ENCODE measurements at regions not wholly inside any gene's neighbourhood (a gene's known extent, or its start where the extent isn't known, plus 50 kb on each side); places are given as distances from the start of the nearest gene placed in this dataset.

GRCh38 chr13:50344717-50345116 is 329.5 kb downstream of the KCNRG start:
- H3K23me2 ChIP-seq (ENCODE audit: insufficient read length, low read depth, low read length, poor library complexity, severe bottlenecking), result no peaks in the 10 kb centered on the region
- Mint-ChIP-seq H3K27ac (no peak overlapping the region; a peak in 1 of 7 replicates), H3K9me3 (no peaks in the 10 kb centered on the region), H3K36me3 (ENCODE audit: insufficient read depth in 1 of 3, low read depth in 3 of 3) (no peaks in the 10 kb centered on the region; a peak in 1 of 7 replicates), H3K27me3 (ENCODE audit: low read depth) (peaks cover 4% of the 10 kb centered on the region), H3K4me3 (no peak overlapping the region), H3K4me1 (peaks cover 30 to 38% of the 10 kb centered on the region in 2 experiments)
- no peaks in the 10 kb centered on the region for H3K27me3 ChIP-seq (ENCODE audit: insufficient read depth, low read length)
- H3K14ac ChIP-seq (ENCODE audit: insufficient read depth, low read length), result no peak overlapping the region
- H2BK20ac ChIP-seq (ENCODE audit: low read depth, low read length, poor library complexity, severe bottlenecking), result no peak overlapping the region
- H4K8ac ChIP-seq (replicated peaks; ENCODE audit: insufficient read length, low read depth, low read length), result no peak overlapping the region
- H3K9me3 ChIP-seq (ENCODE audit: control insufficient read depth, low read depth, low read length), result no peaks in the 10 kb centered on the region
- WGBS (ENCODE audit: extremely low coverage, insufficient read length, low lambda C conversion rate), result no CpG with 5 or more reads among the region's 3 CpGs
- no peaks in the 10 kb centered on the region; the same call in 1 of the 2 replicates for H3K4me1 ChIP-seq (ENCODE audit: insufficient read depth, low read length)
- H4K20me1 ChIP-seq (ENCODE audit: control insufficient read depth, insufficient read depth, insufficient read length), result no peaks in the 10 kb centered on the region
- H2BK5ac ChIP-seq (ENCODE audit: insufficient read length, low read length), result no peak overlapping the region
- H3K79me2 ChIP-seq (ENCODE audit: insufficient read depth, low read length), result no peaks in the 10 kb centered on the region
- no peak overlapping the region for H2BK120ac ChIP-seq (ENCODE audit: low read depth, low read length, poor library complexity, severe bottlenecking)
- H2BK12ac ChIP-seq (ENCODE audit: insufficient read length, low read depth, low read length), result no peak overlapping the region
- H2BK15ac ChIP-seq (ENCODE audit: low read depth, low read length), result no peak overlapping the region
- H3K56ac ChIP-seq (ENCODE audit: insufficient read length, low read depth, low read length), result no peak overlapping the region
- no peak overlapping the region for H3K9ac ChIP-seq (ENCODE audit: extremely low read depth, insufficient read length, low read length)
- H2AK5ac ChIP-seq (ENCODE audit: insufficient read length, low read length), result no peak overlapping the region
- H3T11ph ChIP-seq (ENCODE audit: low read length), result no peak overlapping the region
- no peak for DNase-seq
- H3K79me1 ChIP-seq (ENCODE audit: insufficient read depth, low read depth, low read length, poor library complexity, severe bottlenecking), result no peaks in the 10 kb centered on the region
- no peak overlapping the region for H3K4me2 ChIP-seq (ENCODE audit: insufficient read depth, insufficient read length, low read length)
- no peak overlapping the region for H4K91ac ChIP-seq (ENCODE audit: insufficient read length, low read depth, low read length)
- H3K27ac ChIP-seq (ENCODE audit: insufficient read length, low read depth, low read length), result no peak overlapping the region
- no peak overlapping the region for H3K18ac ChIP-seq (ENCODE audit: insufficient read length, low read depth, low read length)
- TF ChIP-seq, protein P1, sequence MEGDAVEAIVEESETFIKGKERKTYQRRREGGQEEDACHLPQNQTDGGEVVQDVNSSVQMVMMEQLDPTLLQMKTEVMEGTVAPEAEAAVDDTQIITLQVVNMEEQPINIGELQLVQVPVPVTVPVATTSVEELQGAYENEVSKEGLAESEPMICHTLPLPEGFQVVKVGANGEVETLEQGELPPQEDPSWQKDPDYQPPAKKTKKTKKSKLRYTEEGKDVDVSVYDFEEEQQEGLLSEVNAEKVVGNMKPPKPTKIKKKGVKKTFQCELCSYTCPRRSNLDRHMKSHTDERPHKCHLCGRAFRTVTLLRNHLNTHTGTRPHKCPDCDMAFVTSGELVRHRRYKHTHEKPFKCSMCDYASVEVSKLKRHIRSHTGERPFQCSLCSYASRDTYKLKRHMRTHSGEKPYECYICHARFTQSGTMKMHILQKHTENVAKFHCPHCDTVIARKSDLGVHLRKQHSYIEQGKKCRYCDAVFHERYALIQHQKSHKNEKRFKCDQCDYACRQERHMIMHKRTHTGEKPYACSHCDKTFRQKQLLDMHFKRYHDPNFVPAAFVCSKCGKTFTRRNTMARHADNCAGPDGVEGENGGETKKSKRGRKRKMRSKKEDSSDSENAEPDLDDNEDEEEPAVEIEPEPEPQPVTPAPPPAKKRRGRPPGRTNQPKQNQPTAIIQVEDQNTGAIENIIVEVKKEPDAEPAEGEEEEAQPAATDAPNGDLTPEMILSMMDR (conservative IDR thresholded peaks at IDR 0.05), result no peak
- H2AFZ ChIP-seq (ENCODE audit: low read length), result no peak overlapping the region
- H4K5ac ChIP-seq (ENCODE audit: insufficient read length, low read depth, low read length), result no peak overlapping the region
- H3K23ac ChIP-seq (ENCODE audit: insufficient read length, low read depth, low read length), result no peak overlapping the region
- no peak overlapping the region for H3K4ac ChIP-seq (ENCODE audit: low read depth, low read length)

Measured in H9 (cell line).